K562 (cell line): ENCODE measurements at regions not wholly inside any gene's neighbourhood (a gene's known extent, or its start where the extent isn't known, plus 50 kb on each side); places are given as distances from the start of the nearest gene placed in this dataset.

Experiments used
- E2F3 ChIP-seq: fragments of 250-450 bp; sonication (Bioruptor Pico); IDR thresholded peaks from 2 replicates; pipeline ENCODE4 v1.4.0; 2020; ENCODE audit warnings: mild to moderate bottlenecking
- EWSR1 ChIP-seq: fragments of 450-650 bp; IDR thresholded peaks from 2 replicates; pipeline ENCODE4 v1.6.1; 2018; ENCODE audit warnings: borderline replicate concordance, mild to moderate bottlenecking, low read depth, moderate library complexity; ENCODE audit not compliant: partially characterized antibody
- HDAC3 ChIP-seq: fragments of 450-650 bp; IDR thresholded peaks from 2 replicates; pipeline ENCODE4 v1.6.1; 2018; ENCODE audit warnings: borderline replicate concordance, mild to moderate bottlenecking, moderate library complexity; ENCODE audit not compliant: partially characterized antibody
- NCOA2 ChIP-seq, 2 experiments: fragments of 450-650 bp; IDR thresholded peaks; 2 replicates each; pipeline ENCODE4 v1.6.1; 2018; ENCODE audit warnings: mild to moderate bottlenecking in 2 of 2, moderate library complexity in 1 of 2; ENCODE audit not compliant: partially characterized antibody in 2 of 2
- NFXL1 ChIP-seq: fragments of 450-650 bp; formaldehyde crosslinking; IDR thresholded peaks from 2 replicates; pipeline ENCODE4 v1.4.0; 2021; ENCODE audit warnings: mild to moderate bottlenecking
- POLR2A ChIP-seq: fragments of 450-650 bp; conservative IDR thresholded peaks from 2 replicates; pipeline ENCODE4 v1.6.1; 2016
- PTRF ChIP-seq: fragments of 450-650 bp; IDR thresholded peaks from 2 replicates; pipeline ENCODE4 v1.6.1; 2016; ENCODE audit warnings: mild to moderate bottlenecking, missing genetic modification characterization, missing compliant biosample characterization
- SRSF1 ChIP-seq: fragments of 200-400 bp; formaldehyde crosslinking; IDR thresholded peaks from 2 replicates; pipeline ENCODE4 v1.6.1; 2017; ENCODE audit warnings: mild to moderate bottlenecking, low read depth, low read length, moderate library complexity
- THRAP3 ChIP-seq: fragments of 450-650 bp; IDR thresholded peaks from 2 replicates; pipeline ENCODE4 v1.6.1; 2016; ENCODE audit warnings: mild to moderate bottlenecking, inconsistent platforms, borderline replicate concordance
- ZBTB40 ChIP-seq, 2 experiments: fragments of 450-650 bp in 1 of 2; sonication (generic) in 1 of 2; formaldehyde crosslinking in 1 of 2; IDR thresholded peaks; 2 replicates each; pipeline versions ENCODE4 v1.7.1 to v1.9.0; 2016 to 2022; ENCODE audit warnings: inconsistent platforms in 1 of 2, mild to moderate bottlenecking in 1 of 2, missing genetic modification reagents in 1 of 2
- ZNF780A ChIP-seq: fragments of 250-450 bp; sonication (Bioruptor Pico); IDR thresholded peaks from 2 replicates; pipeline ENCODE4 v1.5.0; 2021; ENCODE audit warnings: mild to moderate bottlenecking

DNA sequence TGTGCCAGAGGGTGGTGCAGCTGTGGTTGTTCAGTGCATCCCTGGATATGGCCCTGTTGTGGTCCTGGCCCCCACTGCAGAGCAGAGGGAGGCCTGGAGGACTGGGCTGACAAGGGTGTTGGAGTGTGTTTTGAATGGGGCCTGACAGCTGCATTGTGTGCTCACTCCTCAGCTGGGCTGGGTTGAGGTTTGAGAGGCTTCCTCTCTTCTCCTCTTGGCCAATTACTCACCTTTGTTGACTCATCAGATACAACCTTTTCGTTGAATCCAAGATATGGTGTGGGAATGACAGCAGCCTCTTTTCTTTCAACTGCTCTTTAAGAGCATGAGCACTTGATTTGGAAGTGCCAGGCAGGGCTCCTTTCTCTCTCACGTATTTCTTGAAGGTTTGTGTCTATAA, 228.5 kb upstream of the COBL start (continued):
- no peak for TF ChIP-seq EWSR1
- no peak for TF ChIP-seq ZNF780A (CRISPR knock-in tag)
- no peak for TF ChIP-seq HDAC3
- no peak for TF ChIP-seq PTRF (tag)
- TF ChIP-seq POLR2A: no peak
- TF ChIP-seq THRAP3: no peak
- no peak for TF ChIP-seq NFXL1
- no peak for TF ChIP-seq NCOA2 (IDR thresholded peaks at IDR 0.05; ENCODE audit: partially characterized antibody in 2 of 2)
- no peak for TF ChIP-seq E2F3
- TF ChIP-seq ZBTB40 (IDR thresholded peaks at IDR 0.05): no peak
- TF ChIP-seq ZBTB40 (CRISPR knock-in tag; IDR thresholded peaks at IDR 0.05): no peak
- TF ChIP-seq SRSF1: no peak
